ENCODE measurements at regions not wholly inside any gene's neighbourhood (a gene's known extent, or its start where the extent isn't known, plus 50 kb on each side); places are given as distances from the start of the nearest gene placed in this dataset.

GRCh38 chr6:92114091-92114675 is 1305.2 kb downstream of the EPHA7 start:
- no peak for TF ChIP-seq CTCF (conservative IDR thresholded peaks at IDR 0.05 in 1 of 2, IDR thresholded peaks at IDR 0.05 in 1 of 2; ENCODE audit: low read depth in 1 of 2, low read length in 2 of 2)
- TF ChIP-seq EZH2 (IDR thresholded peaks at IDR 0.05; ENCODE audit: low read length, missing control alignments) = no peak

All from fibroblast of lung (primary cell).